Astrocyte (in vitro differentiated cells and primary cell): ENCODE measurements at regions not wholly inside any gene's neighbourhood (a gene's known extent, or its start where the extent isn't known, plus 50 kb on each side); places are given as distances from the start of the nearest gene placed in this dataset.

Experiments
- DNase-seq: peaks from one replicate; pipeline ENCODE4 v3.0.0-alpha.2; 2010; ENCODE audit warnings: low read depth
- FAIRE-seq: peaks from 2 replicates; lab custom pipeline; 2011; peaks lifted over from hg19 to GRCh38; lab: Jason Lieb, UNC
- H2AFZ ChIP-seq: 2 replicates; pipeline ENCODE4 v1.6.0; 2012; ENCODE audit warnings: low read depth, low read length, inconsistent platforms
- H3K27ac ChIP-seq: 2 replicates; pipeline ENCODE4 v1.5.1; 2011; ENCODE audit warnings: low read depth, low read length, inconsistent platforms
- H3K27me3 ChIP-seq: 2 replicates; pipeline ENCODE4 v1.6.0; 2011; ENCODE audit warnings: low read length, inconsistent platforms; ENCODE audit not compliant: insufficient read depth
- H3K36me3 ChIP-seq: 2 replicates; pipeline ENCODE4 v1.5.1; 2011; ENCODE audit warnings: low read length, inconsistent platforms; ENCODE audit not compliant: insufficient read depth
- H3K4me1 ChIP-seq: 2 replicates; pipeline ENCODE4 v1.5.1; 2011; ENCODE audit warnings: low read length, inconsistent platforms; ENCODE audit not compliant: insufficient read depth
- H3K4me2 ChIP-seq: 2 replicates; pipeline ENCODE4 v1.6.0; 2012; ENCODE audit warnings: low read length, inconsistent platforms
- H3K4me3 ChIP-seq: 2 replicates; pipeline ENCODE4 v1.5.1; 2011; ENCODE audit warnings: low read depth, mild to moderate bottlenecking, low read length, inconsistent platforms; ENCODE audit not compliant: insufficient read depth
- H3K79me2 ChIP-seq: 2 replicates; pipeline ENCODE4 v1.6.0; 2012; ENCODE audit warnings: mild to moderate bottlenecking, low read length, inconsistent platforms; ENCODE audit not compliant: insufficient read depth
- H3K9ac ChIP-seq: 2 replicates; pipeline ENCODE4 v1.6.0; 2012; ENCODE audit warnings: mild to moderate bottlenecking, low read length, inconsistent platforms
- H3K9me3 ChIP-seq: 2 replicates; pipeline ENCODE4 v1.5.1; 2012; ENCODE audit warnings: low read depth, mild to moderate bottlenecking, low read length, inconsistent platforms; ENCODE audit not compliant: insufficient read depth
- H4K20me1 ChIP-seq: 2 replicates; pipeline ENCODE4 v1.6.0; 2012; ENCODE audit warnings: low read length, inconsistent platforms; ENCODE audit not compliant: insufficient read depth
- H3K27ac Mint-ChIP-seq: one replicate; pipeline ENCODE4 v1.8.0; 2021; ENCODE audit warnings: mild to moderate bottlenecking, mixed read lengths; ENCODE audit not compliant: unreplicated experiment
- H3K27me3 Mint-ChIP-seq: one replicate; pipeline ENCODE4 v1.8.0; 2021; ENCODE audit warnings: low read depth, mixed read lengths; ENCODE audit not compliant: unreplicated experiment
- H3K36me3 Mint-ChIP-seq: one replicate; pipeline ENCODE4 v1.8.0; 2021; ENCODE audit warnings: low read depth, mixed read lengths; ENCODE audit not compliant: unreplicated experiment
- H3K4me1 Mint-ChIP-seq: one replicate; pipeline ENCODE4 v1.8.0; 2021; ENCODE audit warnings: low read depth, mixed read lengths; ENCODE audit not compliant: unreplicated experiment
- H3K4me3 Mint-ChIP-seq: one replicate; pipeline ENCODE4 v1.8.0; 2021; ENCODE audit warnings: mild to moderate bottlenecking, moderate library complexity, mixed read lengths; ENCODE audit not compliant: unreplicated experiment
- H3K9me3 Mint-ChIP-seq: one replicate; pipeline ENCODE4 v1.8.0; 2021; ENCODE audit warnings: mild to moderate bottlenecking, mixed read lengths; ENCODE audit not compliant: unreplicated experiment
- EZH2 ChIP-seq: IDR thresholded peaks from 2 replicates; pipeline ENCODE4 v1.6.1; 2012; ENCODE audit warnings: mild to moderate bottlenecking, low read length, inconsistent platforms; ENCODE audit not compliant: insufficient read depth
- TF ChIP-seq, protein P1 (sequence below): IDR thresholded peaks from 2 replicates; pipeline ENCODE4 v1.5.1; 2011; ENCODE audit warnings: low read depth, mild to moderate bottlenecking, inconsistent platforms, low read length, moderate library complexity; ENCODE audit not compliant: insufficient read depth

DNA sequence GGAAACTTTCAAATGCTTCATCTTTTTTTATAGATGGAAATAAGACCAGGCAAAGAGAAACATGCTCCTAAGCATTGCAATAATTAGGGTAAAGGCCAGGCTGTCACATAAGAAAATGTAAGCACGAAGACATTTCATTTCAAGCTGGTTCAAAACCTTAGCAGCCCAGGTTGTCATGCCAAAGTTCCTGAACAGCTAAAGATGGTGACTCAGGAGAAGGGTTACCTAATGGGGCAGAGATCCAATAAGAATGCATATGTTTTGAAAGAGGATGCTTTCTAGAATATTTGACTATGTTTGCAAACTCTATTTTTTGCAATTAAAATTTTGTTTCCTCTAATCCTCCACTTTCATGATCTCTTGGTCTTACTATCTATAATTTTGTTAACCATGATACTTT, 65.6 kb upstream of the PHACTR2 start:
- DNase-seq (no peak), FAIRE-seq (no peak)
- Mint-ChIP-seq H3K27me3 (peaks cover 3% of the 10 kb centered on the region), H3K36me3 (no peaks in the 10 kb centered on the region), H3K27ac (no peak overlapping the region), H3K4me1 (no peaks in the 10 kb centered on the region), H3K4me3 (no peak overlapping the region), H3K9me3 (peaks cover 2% of the 10 kb centered on the region)
- no peak overlapping the region for H3K4me3 ChIP-seq
- H3K27me3 ChIP-seq: no peaks in the 10 kb centered on the region
- H3K79me2 ChIP-seq: no peaks in the 10 kb centered on the region
- H3K36me3 ChIP-seq: no peaks in the 10 kb centered on the region
- H4K20me1 ChIP-seq: no peaks in the 10 kb centered on the region
- no peaks in the 10 kb centered on the region for H3K4me1 ChIP-seq
- no peaks in the 10 kb centered on the region for H3K9me3 ChIP-seq
- no peak overlapping the region for H3K27ac ChIP-seq
- no peak overlapping the region for H3K9ac ChIP-seq
- no peak overlapping the region for H3K4me2 ChIP-seq
- H2AFZ ChIP-seq: no peak overlapping the region
- no peak for TF ChIP-seq EZH2
- TF ChIP-seq, protein P1, sequence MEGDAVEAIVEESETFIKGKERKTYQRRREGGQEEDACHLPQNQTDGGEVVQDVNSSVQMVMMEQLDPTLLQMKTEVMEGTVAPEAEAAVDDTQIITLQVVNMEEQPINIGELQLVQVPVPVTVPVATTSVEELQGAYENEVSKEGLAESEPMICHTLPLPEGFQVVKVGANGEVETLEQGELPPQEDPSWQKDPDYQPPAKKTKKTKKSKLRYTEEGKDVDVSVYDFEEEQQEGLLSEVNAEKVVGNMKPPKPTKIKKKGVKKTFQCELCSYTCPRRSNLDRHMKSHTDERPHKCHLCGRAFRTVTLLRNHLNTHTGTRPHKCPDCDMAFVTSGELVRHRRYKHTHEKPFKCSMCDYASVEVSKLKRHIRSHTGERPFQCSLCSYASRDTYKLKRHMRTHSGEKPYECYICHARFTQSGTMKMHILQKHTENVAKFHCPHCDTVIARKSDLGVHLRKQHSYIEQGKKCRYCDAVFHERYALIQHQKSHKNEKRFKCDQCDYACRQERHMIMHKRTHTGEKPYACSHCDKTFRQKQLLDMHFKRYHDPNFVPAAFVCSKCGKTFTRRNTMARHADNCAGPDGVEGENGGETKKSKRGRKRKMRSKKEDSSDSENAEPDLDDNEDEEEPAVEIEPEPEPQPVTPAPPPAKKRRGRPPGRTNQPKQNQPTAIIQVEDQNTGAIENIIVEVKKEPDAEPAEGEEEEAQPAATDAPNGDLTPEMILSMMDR: no peak

DNA sequence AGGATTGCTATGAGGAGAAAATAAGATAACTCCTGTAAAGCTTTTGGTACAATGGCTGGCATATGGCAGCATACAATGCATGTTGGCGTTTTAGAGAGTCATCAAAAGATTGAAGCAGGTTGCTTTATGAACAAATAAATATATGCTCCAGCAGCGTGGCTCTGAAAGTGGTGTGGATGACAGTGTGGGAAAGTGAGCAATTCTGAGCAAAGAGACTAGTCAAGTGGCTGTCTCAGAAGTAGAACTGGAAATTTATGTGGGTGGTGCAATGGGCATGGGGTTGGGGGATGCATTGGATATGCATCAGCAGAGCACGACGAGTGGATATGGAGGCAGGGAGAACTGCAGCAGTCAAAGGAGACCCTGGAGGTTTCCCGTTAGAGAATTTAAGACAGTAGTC, 66.2 kb upstream of the PHACTR2 start:
- H3K4me3 ChIP-seq: no peak overlapping the region
- peaks cover 2% of the 10 kb centered on the region for H3K9me3 Mint-ChIP-seq

GRCh38 chr6:143609972-143610371, 67.8 kb upstream of the PHACTR2 start:
- H3K27me3 ChIP-seq: no peaks in the 10 kb centered on the region
- H2AFZ ChIP-seq: no peak overlapping the region
- Mint-ChIP-seq H3K27ac (no peak overlapping the region), H3K27me3 (peaks cover 3% of the 10 kb centered on the region), H3K9me3 (peaks cover 2% of the 10 kb centered on the region), H3K4me3 (no peak overlapping the region), H3K36me3 (no peaks in the 10 kb centered on the region), H3K4me1 (no peaks in the 10 kb centered on the region)
- FAIRE-seq (no peak), DNase-seq (no peak)
- TF ChIP-seq, protein P1: no peak
- TF ChIP-seq EZH2: no peak
- H3K9me3 ChIP-seq: no peaks in the 10 kb centered on the region
- H3K27ac ChIP-seq: no peak overlapping the region
- H3K4me1 ChIP-seq: no peaks in the 10 kb centered on the region
- H3K79me2 ChIP-seq: no peaks in the 10 kb centered on the region
- H3K4me3 ChIP-seq: no peak overlapping the region
- no peak overlapping the region for H3K9ac ChIP-seq
- H3K4me2 ChIP-seq: no peak overlapping the region
- no peaks in the 10 kb centered on the region for H4K20me1 ChIP-seq
- no peaks in the 10 kb centered on the region for H3K36me3 ChIP-seq

More for the DNA sequence above, 66.2 kb upstream of the PHACTR2 start:
- TF ChIP-seq, protein P1: no peak
- no peak for TF ChIP-seq EZH2
- Histone ChIP-seq H3K9me3 (no peaks in the 10 kb centered on the region), H3K36me3 (no peaks in the 10 kb centered on the region), H3K9ac (no peak overlapping the region), H3K4me2 (no peak overlapping the region), H3K27ac (no peak overlapping the region), H3K4me1 (no peaks in the 10 kb centered on the region), H3K27me3 (no peaks in the 10 kb centered on the region), H2AFZ (no peak overlapping the region), H4K20me1 (no peaks in the 10 kb centered on the region), H3K79me2 (no peaks in the 10 kb centered on the region)
- peaks cover 3% of the 10 kb centered on the region for H3K27me3 Mint-ChIP-seq
- FAIRE-seq (no peak), DNase-seq (no peak)
- no peaks in the 10 kb centered on the region for H3K4me1 Mint-ChIP-seq
- no peaks in the 10 kb centered on the region for H3K36me3 Mint-ChIP-seq
- H3K27ac Mint-ChIP-seq: no peak overlapping the region
- H3K4me3 Mint-ChIP-seq: no peak overlapping the region
